PFSK-1 (cell line): ENCODE measurements at regions not wholly inside any gene's neighbourhood (a gene's known extent, or its start where the extent isn't known, plus 50 kb on each side); places are given as distances from the start of the nearest gene placed in this dataset.

Source experiments
- POLR2AphosphoS5 ChIP-seq: IDR thresholded peaks from 2 replicates; pipeline ENCODE4 v1.6.1; 2012; ENCODE audit warnings: low read depth, mild to moderate bottlenecking, control low read depth, low read length, moderate library complexity
- REST ChIP-seq, 2 experiments: IDR thresholded peaks; 2 replicates each; pipeline versions ENCODE4 v1.6.1 to v1.8.0; 2011 to 2012; ENCODE audit warnings: low read depth in 2 of 2, low read length in 2 of 2, control low read depth in 1 of 2, inconsistent platforms in 1 of 2, mild to moderate bottlenecking in 1 of 2, moderate library complexity in 1 of 2; ENCODE audit not compliant: insufficient read depth in 1 of 2
- SIN3A ChIP-seq: IDR thresholded peaks from 2 replicates; pipeline ENCODE4 v1.6.1; 2012; ENCODE audit warnings: mild to moderate bottlenecking, low read length, moderate library complexity, borderline replicate concordance; ENCODE audit not compliant: insufficient read depth
- TAF1 ChIP-seq: IDR thresholded peaks from 2 replicates; pipeline ENCODE4 v1.6.1; 2012; ENCODE audit warnings: low read length, control low read depth, borderline replicate concordance; ENCODE audit not compliant: insufficient read depth

GRCh38 chr7:119983468-119983867 lies 289.5 kb upstream of the KCND2 start:
- TF ChIP-seq POLR2AphosphoS5 = no peak
- TF ChIP-seq SIN3A = no peak
- TF ChIP-seq REST (IDR thresholded peaks at IDR 0.05; ENCODE audit: insufficient read depth in 1 of 2, low read depth in 2 of 2, low read length in 2 of 2) = no peak
- TF ChIP-seq TAF1 = no peak
